KMS-11 (cell line): ENCODE measurements at regions not wholly inside any gene's neighbourhood (a gene's known extent, or its start where the extent isn't known, plus 50 kb on each side); places are given as distances from the start of the nearest gene placed in this dataset.
"Not testable (repeated sequence)": the region's sequence is repeated elsewhere in the genome, so short reads cannot be mapped to it uniquely, and the experiment has no call there.

Experiments
- H2AFZ ChIP-seq: fragments of 200-600 bp; sonication (generic); 2 replicates; pipeline ENCODE4 v1.6.1; 2016; ENCODE audit warnings: antibody characterized with exemption, mixed run types, low read depth
- H3K27ac ChIP-seq: fragments of 200-600 bp; sonication (generic); 2 replicates; pipeline ENCODE4 v1.6.1; 2016; ENCODE audit warnings: mild to moderate bottlenecking, mixed run types
- H3K27me3 ChIP-seq: fragments of 200-600 bp; sonication (generic); 2 replicates; pipeline ENCODE4 v1.6.1; 2017; ENCODE audit warnings: mild to moderate bottlenecking, low read depth, mixed run types, moderate library complexity; ENCODE audit not compliant: insufficient read depth
- H3K36me3 ChIP-seq: fragments of 200-600 bp; sonication (generic); 2 replicates; pipeline ENCODE4 v1.6.1; 2017; ENCODE audit warnings: mild to moderate bottlenecking, mixed run types; ENCODE audit not compliant: insufficient read depth
- H3K4me1 ChIP-seq: fragments of 200-600 bp; sonication (generic); 2 replicates; pipeline ENCODE4 v1.6.1; 2016; ENCODE audit warnings: mild to moderate bottlenecking, low read depth, mixed run types; ENCODE audit not compliant: poor library complexity, severe bottlenecking
- H3K4me2 ChIP-seq: fragments of 200-600 bp; sonication (generic); 2 replicates; pipeline ENCODE4 v1.7.0; 2016; ENCODE audit warnings: mild to moderate bottlenecking, mixed run types
- H3K4me3 ChIP-seq: fragments of 200-600 bp; sonication (generic); IDR thresholded peaks from 2 replicates; pipeline ENCODE4 v1.6.1; 2017; ENCODE audit warnings: low read depth, low read length, mixed read lengths; ENCODE audit not compliant: insufficient read depth
- H3K79me2 ChIP-seq: fragments of 200-600 bp; sonication (generic); 2 replicates; pipeline ENCODE4 v1.6.1; 2016; ENCODE audit warnings: low read depth, mixed run types; ENCODE audit not compliant: insufficient read depth
- H3K9ac ChIP-seq: fragments of 200-600 bp; sonication (generic); 2 replicates; pipeline ENCODE4 v1.6.1; 2016; ENCODE audit warnings: mild to moderate bottlenecking, mixed run types
- H4K20me1 ChIP-seq: fragments of 200-600 bp; sonication (generic); 2 replicates; pipeline ENCODE4 v1.6.1; 2016; ENCODE audit warnings: mild to moderate bottlenecking, mixed run types; ENCODE audit not compliant: insufficient read depth
- TF ChIP-seq, protein P1 (sequence below): fragments of 200-600 bp; sonication (generic); conservative IDR thresholded peaks from 2 replicates; pipeline ENCODE4 v1.6.1; 2017; ENCODE audit warnings: low read depth, mild to moderate bottlenecking, antibody characterized with exemption, low read length, moderate library complexity, mixed read lengths

DNA sequence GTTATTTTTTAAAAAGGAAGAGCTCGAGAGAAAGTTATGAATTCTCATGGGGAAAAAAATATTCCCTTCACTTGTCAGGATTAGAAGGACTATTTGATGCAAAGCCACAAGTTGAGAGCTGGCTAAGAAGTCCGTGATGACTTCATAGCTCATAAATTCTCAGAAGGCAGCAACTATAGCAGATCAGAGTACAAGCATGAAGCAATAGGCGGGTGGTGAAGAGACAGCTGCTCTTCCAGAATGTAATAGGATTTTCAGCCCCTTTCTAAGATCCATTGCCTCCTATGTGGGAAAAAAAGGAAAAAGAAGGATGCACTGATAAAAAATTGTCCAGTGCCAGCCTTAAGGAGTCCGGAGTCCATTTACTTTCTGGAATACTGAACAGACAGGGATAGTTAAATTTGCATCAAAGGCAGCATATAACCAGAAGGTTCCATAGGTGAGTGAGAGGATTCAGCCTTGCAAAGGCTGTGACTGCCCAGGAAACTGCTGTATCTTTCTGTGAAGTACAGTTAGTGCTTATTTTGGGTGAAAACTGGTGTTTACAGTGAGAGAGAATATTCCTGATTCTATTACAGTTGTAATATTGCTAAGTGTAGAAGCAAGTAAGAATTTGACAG lies 929.5 kb upstream of the ALCAM start:
- no peaks in the 10 kb centered on the region for H3K79me2 ChIP-seq
- no peak overlapping the region for H3K9ac ChIP-seq
- no peak overlapping the region for H2AFZ ChIP-seq
- no peaks in the 10 kb centered on the region for H3K4me1 ChIP-seq
- no peak overlapping the region for H3K27ac ChIP-seq
- H3K4me2 ChIP-seq: no peak overlapping the region
- H3K27me3 ChIP-seq: no peaks in the 10 kb centered on the region
- H3K36me3 ChIP-seq: no peaks in the 10 kb centered on the region
- H3K4me3 ChIP-seq: no peak overlapping the region
- no peaks in the 10 kb centered on the region for H4K20me1 ChIP-seq
- TF ChIP-seq, protein P1, sequence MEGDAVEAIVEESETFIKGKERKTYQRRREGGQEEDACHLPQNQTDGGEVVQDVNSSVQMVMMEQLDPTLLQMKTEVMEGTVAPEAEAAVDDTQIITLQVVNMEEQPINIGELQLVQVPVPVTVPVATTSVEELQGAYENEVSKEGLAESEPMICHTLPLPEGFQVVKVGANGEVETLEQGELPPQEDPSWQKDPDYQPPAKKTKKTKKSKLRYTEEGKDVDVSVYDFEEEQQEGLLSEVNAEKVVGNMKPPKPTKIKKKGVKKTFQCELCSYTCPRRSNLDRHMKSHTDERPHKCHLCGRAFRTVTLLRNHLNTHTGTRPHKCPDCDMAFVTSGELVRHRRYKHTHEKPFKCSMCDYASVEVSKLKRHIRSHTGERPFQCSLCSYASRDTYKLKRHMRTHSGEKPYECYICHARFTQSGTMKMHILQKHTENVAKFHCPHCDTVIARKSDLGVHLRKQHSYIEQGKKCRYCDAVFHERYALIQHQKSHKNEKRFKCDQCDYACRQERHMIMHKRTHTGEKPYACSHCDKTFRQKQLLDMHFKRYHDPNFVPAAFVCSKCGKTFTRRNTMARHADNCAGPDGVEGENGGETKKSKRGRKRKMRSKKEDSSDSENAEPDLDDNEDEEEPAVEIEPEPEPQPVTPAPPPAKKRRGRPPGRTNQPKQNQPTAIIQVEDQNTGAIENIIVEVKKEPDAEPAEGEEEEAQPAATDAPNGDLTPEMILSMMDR: no peak

DNA sequence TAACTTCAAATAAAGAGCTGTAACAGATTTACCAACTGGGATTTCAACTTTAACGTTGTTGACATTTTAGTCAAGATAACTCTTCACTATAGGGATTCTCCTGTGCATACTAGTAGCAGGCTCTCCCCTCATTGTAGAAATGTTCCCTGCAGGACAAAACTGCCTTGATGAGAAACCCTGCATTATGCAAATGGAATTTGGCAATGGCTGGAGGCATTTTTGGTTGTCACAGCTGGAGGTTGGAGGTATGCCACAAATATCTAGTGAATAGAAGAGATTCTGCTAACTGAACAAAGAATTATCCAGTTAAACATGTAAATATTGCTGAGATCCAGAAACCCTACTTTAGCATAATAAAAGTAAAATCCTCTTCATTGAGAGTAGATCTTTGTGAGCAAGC lies 928.8 kb upstream of the ALCAM start:
- H3K27ac ChIP-seq: no peak overlapping the region
- TF ChIP-seq, protein P1: no peak

DNA sequence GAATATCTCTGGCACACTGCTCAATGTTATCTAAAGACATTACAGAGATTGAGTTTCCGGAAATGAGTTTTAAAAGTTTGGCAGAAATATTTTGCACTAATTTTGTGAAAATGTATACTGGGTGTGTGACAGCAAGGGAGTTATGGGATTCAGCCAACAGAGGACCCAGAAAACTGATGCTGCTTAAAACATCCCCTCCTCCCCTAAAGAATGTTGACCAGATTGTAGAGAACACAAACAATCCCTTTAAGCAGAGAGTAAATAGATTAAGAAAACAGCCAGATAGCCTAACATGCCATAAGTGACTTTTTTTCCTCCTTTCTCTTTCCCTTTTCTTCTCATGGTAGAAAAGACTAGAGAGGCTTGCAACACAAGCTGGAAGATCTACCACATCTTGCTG lies 928.0 kb upstream of the ALCAM start:
- Histone ChIP-seq H2AFZ (no peak overlapping the region), H3K36me3 (no peaks in the 10 kb centered on the region), H3K79me2 (no peaks in the 10 kb centered on the region), H3K27me3 (no peaks in the 10 kb centered on the region), H4K20me1 (no peaks in the 10 kb centered on the region), H3K4me3 (no peak overlapping the region), H3K9ac (no peak overlapping the region), H3K4me2 (no peak overlapping the region), H3K27ac (no peak overlapping the region), H3K4me1 (no peaks in the 10 kb centered on the region)
- TF ChIP-seq, protein P1: no peak

More for the DNA sequence above, 928.8 kb upstream of the ALCAM start:
- H2AFZ ChIP-seq: no peak overlapping the region
- no peak overlapping the region for H3K4me2 ChIP-seq
- no peaks in the 10 kb centered on the region for H4K20me1 ChIP-seq
- H3K36me3 ChIP-seq: no peaks in the 10 kb centered on the region
- H3K79me2 ChIP-seq: no peaks in the 10 kb centered on the region
- no peak overlapping the region for H3K4me3 ChIP-seq
- no peak overlapping the region for H3K9ac ChIP-seq
- no peaks in the 10 kb centered on the region for H3K27me3 ChIP-seq
- H3K4me1 ChIP-seq: no peaks in the 10 kb centered on the region

DNA sequence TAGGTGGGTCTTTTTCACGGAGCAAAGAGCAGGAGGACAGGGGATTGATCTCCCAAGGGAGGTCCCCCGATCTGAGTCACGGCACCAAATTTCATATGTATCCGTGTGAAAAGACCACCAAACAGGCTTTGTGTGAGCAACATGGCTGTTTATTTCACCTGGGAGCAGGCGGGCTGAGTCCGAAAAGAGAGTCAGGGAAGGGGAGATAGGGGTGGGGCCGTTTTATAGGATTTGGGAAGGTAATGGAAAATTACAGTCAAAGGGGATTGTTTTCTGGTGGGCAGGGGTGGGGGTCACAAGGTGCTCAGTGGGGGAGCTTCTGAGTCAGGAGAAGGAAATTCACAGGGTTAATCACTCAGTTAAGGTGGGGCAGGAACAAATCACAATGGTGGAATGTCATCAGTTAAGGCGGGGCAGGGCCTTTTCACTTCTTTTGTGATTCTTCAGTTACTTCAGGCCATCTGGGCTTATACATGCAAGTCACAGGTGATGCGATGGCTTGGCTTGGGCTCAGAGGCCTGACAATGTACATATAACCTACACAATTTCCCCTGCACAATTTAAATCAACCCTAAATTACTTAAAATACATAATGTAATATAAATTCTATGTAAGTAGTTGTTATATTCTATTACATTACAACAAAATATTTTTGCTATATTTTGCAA lies 921.3 kb upstream of the ALCAM start:
- not testable (repeated sequence) for H3K27ac ChIP-seq

DNA sequence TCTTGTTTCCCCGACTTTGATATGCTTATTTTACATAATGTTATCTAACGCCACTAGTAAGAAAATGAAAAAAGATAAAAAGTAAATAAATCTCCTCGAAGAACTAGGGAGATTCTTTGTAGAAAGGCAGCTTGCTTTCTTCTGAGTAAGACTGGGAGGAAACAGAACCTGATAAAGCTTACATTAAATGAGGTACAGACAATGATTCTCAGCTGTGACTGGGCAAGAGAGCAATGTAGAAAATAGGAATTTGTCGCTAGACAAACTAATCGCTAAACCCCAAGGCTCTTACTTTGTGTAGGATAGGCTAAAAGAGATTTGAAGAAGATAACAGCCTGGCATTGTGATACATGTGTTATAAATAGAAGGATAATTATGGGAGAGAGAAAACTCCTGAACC lies 919.0 kb upstream of the ALCAM start:
- H2AFZ ChIP-seq: no peak overlapping the region
- no peaks in the 10 kb centered on the region for H3K79me2 ChIP-seq
- no peaks in the 10 kb centered on the region for H3K36me3 ChIP-seq
- H3K4me1 ChIP-seq: no peaks in the 10 kb centered on the region
- no peaks in the 10 kb centered on the region for H3K27me3 ChIP-seq
- H4K20me1 ChIP-seq: no peaks in the 10 kb centered on the region
- no peak overlapping the region for H3K27ac ChIP-seq
- no peak overlapping the region for H3K4me2 ChIP-seq
- no peak overlapping the region for H3K9ac ChIP-seq
- no peak overlapping the region for H3K4me3 ChIP-seq
- TF ChIP-seq, protein P1: no peak

More for the DNA sequence above, 921.3 kb upstream of the ALCAM start:
- not testable (repeated sequence) for H2AFZ ChIP-seq, H4K20me1 ChIP-seq, H3K4me3 ChIP-seq, H3K27me3 ChIP-seq, H3K9ac ChIP-seq, H3K36me3 ChIP-seq, H3K79me2 ChIP-seq, H3K4me1 ChIP-seq, H3K4me2 ChIP-seq
